ENCODE measurements at regions not wholly inside any gene's neighbourhood (a gene's known extent, or its start where the extent isn't known, plus 50 kb on each side); places are given as distances from the start of the nearest gene placed in this dataset.

- H3K27me3 ChIP-seq (ENCODE audit: control insufficient read depth, insufficient read depth, low read length): no peaks in the 10 kb centered on the region
- no peak overlapping the region for H3K4me3 ChIP-seq (ENCODE audit: insufficient read depth, low read depth, low read length)
- DNase-seq: no peak
- no peaks in the 10 kb centered on the region for H3K36me3 ChIP-seq (replicated peaks; ENCODE audit: control insufficient read depth, insufficient read depth, low read length)
Measured at GRCh38 chr5:164614707-164615106, 1109.3 kb downstream of the MAT2B start.

GRCh38 chr5:164617290-164617689 lies 1111.9 kb downstream of the MAT2B start:
- no peak for DNase-seq
- H3K4me3 ChIP-seq (ENCODE audit: insufficient read depth, low read depth, low read length): no peak overlapping the region
- H3K27me3 ChIP-seq (ENCODE audit: control insufficient read depth, insufficient read depth, low read length): no peaks in the 10 kb centered on the region
- no peaks in the 10 kb centered on the region for H3K36me3 ChIP-seq (replicated peaks; ENCODE audit: control insufficient read depth, insufficient read depth, low read length)

- no peak overlapping the region for H3K4me3 ChIP-seq (ENCODE audit: insufficient read depth, low read depth, low read length)
- H3K27me3 ChIP-seq (ENCODE audit: control insufficient read depth, insufficient read depth, low read length): no peaks in the 10 kb centered on the region
- no peaks in the 10 kb centered on the region for H3K36me3 ChIP-seq (replicated peaks; ENCODE audit: control insufficient read depth, insufficient read depth, low read length)
- DNase-seq: no peak
Measured at GRCh38 chr5:164627021-164627420, 1121.6 kb downstream of the MAT2B start.

GRCh38 chr5:164636456-164636855 lies 1131.0 kb downstream of the MAT2B start:
- no peaks in the 10 kb centered on the region for H3K27me3 ChIP-seq (ENCODE audit: control insufficient read depth, insufficient read depth, low read length)
- no peak overlapping the region for H3K4me3 ChIP-seq (ENCODE audit: insufficient read depth, low read depth, low read length)
- no peaks in the 10 kb centered on the region for H3K36me3 ChIP-seq (replicated peaks; ENCODE audit: control insufficient read depth, insufficient read depth, low read length)
- DNase-seq: no peak

- no peaks in the 10 kb centered on the region for H3K36me3 ChIP-seq (replicated peaks; ENCODE audit: control insufficient read depth, insufficient read depth, low read length)
- H3K4me3 ChIP-seq (ENCODE audit: insufficient read depth, low read depth, low read length): no peak overlapping the region
- no peak for DNase-seq
Measured at GRCh38 chr5:164637931-164638521, 1132.6 kb downstream of the MAT2B start.

GRCh38 chr5:164649266-164649665 lies 1143.8 kb downstream of the MAT2B start:
- no peak for DNase-seq
- H3K4me3 ChIP-seq (ENCODE audit: insufficient read depth, low read depth, low read length): no peak overlapping the region

More at GRCh38 chr5:164637931-164638521, 1132.6 kb downstream of the MAT2B start:
- H3K27me3 ChIP-seq (ENCODE audit: control insufficient read depth, insufficient read depth, low read length): no peaks in the 10 kb centered on the region

GRCh38 chr5:164650427-164650826 lies 1145.0 kb downstream of the MAT2B start:
- no peak overlapping the region for H3K4me3 ChIP-seq (ENCODE audit: insufficient read depth, low read depth, low read length)
- H3K36me3 ChIP-seq (replicated peaks; ENCODE audit: control insufficient read depth, insufficient read depth, low read length): no peaks in the 10 kb centered on the region
- no peaks in the 10 kb centered on the region for H3K27me3 ChIP-seq (ENCODE audit: control insufficient read depth, insufficient read depth, low read length)
- no peak for DNase-seq

More at GRCh38 chr5:164649266-164649665, 1143.8 kb downstream of the MAT2B start:
- no peaks in the 10 kb centered on the region for H3K27me3 ChIP-seq (ENCODE audit: control insufficient read depth, insufficient read depth, low read length)
- no peaks in the 10 kb centered on the region for H3K36me3 ChIP-seq (replicated peaks; ENCODE audit: control insufficient read depth, insufficient read depth, low read length)

GRCh38 chr5:164651546-164652275 lies 1146.3 kb downstream of the MAT2B start:
- no peak overlapping the region for H3K4me3 ChIP-seq (ENCODE audit: insufficient read depth, low read depth, low read length)
- no peak for DNase-seq
- H3K27me3 ChIP-seq (ENCODE audit: control insufficient read depth, insufficient read depth, low read length): no peaks in the 10 kb centered on the region
- no peaks in the 10 kb centered on the region for H3K36me3 ChIP-seq (replicated peaks; ENCODE audit: control insufficient read depth, insufficient read depth, low read length)

- no peaks in the 10 kb centered on the region for H3K27me3 ChIP-seq (ENCODE audit: control insufficient read depth, insufficient read depth, low read length)
- no peak overlapping the region for H3K4me3 ChIP-seq (ENCODE audit: insufficient read depth, low read depth, low read length)
- no peak for DNase-seq
- H3K36me3 ChIP-seq (replicated peaks; ENCODE audit: control insufficient read depth, insufficient read depth, low read length): no peaks in the 10 kb centered on the region
Measured at GRCh38 chr5:164652276-164652660, 1146.8 kb downstream of the MAT2B start.

- Histone ChIP-seq H3K36me3 (replicated peaks; ENCODE audit: control insufficient read depth, insufficient read depth, low read length) (no peaks in the 10 kb centered on the region), H3K4me3 (ENCODE audit: insufficient read depth, low read depth, low read length) (no peak overlapping the region), H3K27me3 (ENCODE audit: control insufficient read depth, insufficient read depth, low read length) (no peaks in the 10 kb centered on the region)
- no peak for DNase-seq
Measured at GRCh38 chr5:164663198-164663989, 1158.0 kb downstream of the MAT2B start.

GRCh38 chr5:164671640-164672039 lies 1166.2 kb downstream of the MAT2B start:
- H3K27me3 ChIP-seq (ENCODE audit: control insufficient read depth, insufficient read depth, low read length): no peaks in the 10 kb centered on the region
- no peak overlapping the region for H3K4me3 ChIP-seq (ENCODE audit: insufficient read depth, low read depth, low read length)
- no peaks in the 10 kb centered on the region for H3K36me3 ChIP-seq (replicated peaks; ENCODE audit: control insufficient read depth, insufficient read depth, low read length)
- no peak for DNase-seq

GRCh38 chr5:164672205-164672604 lies 1166.8 kb downstream of the MAT2B start:
- DNase-seq: no peak
- H3K27me3 ChIP-seq (ENCODE audit: control insufficient read depth, insufficient read depth, low read length): no peaks in the 10 kb centered on the region

GRCh38 chr5:164672931-164673694 lies 1167.7 kb downstream of the MAT2B start:
- H3K4me3 ChIP-seq (ENCODE audit: insufficient read depth, low read depth, low read length): no peak overlapping the region
- H3K36me3 ChIP-seq (replicated peaks; ENCODE audit: control insufficient read depth, insufficient read depth, low read length): no peaks in the 10 kb centered on the region
- no peaks in the 10 kb centered on the region for H3K27me3 ChIP-seq (ENCODE audit: control insufficient read depth, insufficient read depth, low read length)
- DNase-seq: no peak

More at GRCh38 chr5:164672205-164672604, 1166.8 kb downstream of the MAT2B start:
- no peaks in the 10 kb centered on the region for H3K36me3 ChIP-seq (replicated peaks; ENCODE audit: control insufficient read depth, insufficient read depth, low read length)
- no peak overlapping the region for H3K4me3 ChIP-seq (ENCODE audit: insufficient read depth, low read depth, low read length)

GRCh38 chr5:164679461-164679860 lies 1174.0 kb downstream of the MAT2B start:
- H3K4me3 ChIP-seq (ENCODE audit: insufficient read depth, low read depth, low read length): no peak overlapping the region
- H3K27me3 ChIP-seq (ENCODE audit: control insufficient read depth, insufficient read depth, low read length): no peaks in the 10 kb centered on the region
- no peaks in the 10 kb centered on the region for H3K36me3 ChIP-seq (replicated peaks; ENCODE audit: control insufficient read depth, insufficient read depth, low read length)
- no peak for DNase-seq
